Mesendoderm (in vitro differentiated cells): ENCODE measurements at regions not wholly inside any gene's neighbourhood (a gene's known extent, or its start where the extent isn't known, plus 50 kb on each side); places are given as distances from the start of the nearest gene placed in this dataset.

Source experiments
- DNase-seq: peaks from one replicate; pipeline ENCODE4 v3.0.0; 2013
- H2AK5ac ChIP-seq: 2 replicates; pipeline ENCODE4 v1.6.1; 2013; ENCODE audit warnings: low read length, inconsistent platforms
- H2BK120ac ChIP-seq: 2 replicates; pipeline ENCODE4 v1.6.1; 2013; ENCODE audit warnings: low read depth, mild to moderate bottlenecking, low read length, moderate library complexity, mixed read lengths
- H2BK15ac ChIP-seq: replicated peaks from 2 replicates; pipeline ENCODE4 v1.6.1; 2013; ENCODE audit warnings: low read depth, mild to moderate bottlenecking, moderate library complexity
- H2BK5ac ChIP-seq: 2 replicates; pipeline ENCODE4 v1.6.1; 2013; ENCODE audit warnings: low read length, inconsistent platforms
- H3K18ac ChIP-seq: 2 replicates; pipeline ENCODE4 v1.6.1; 2013; ENCODE audit warnings: mild to moderate bottlenecking, low read length, mixed read lengths
- H3K23ac ChIP-seq: one replicate; pipeline ENCODE4 v1.6.1; 2013; ENCODE audit warnings: low read length
- H3K27ac ChIP-seq: 2 replicates; pipeline ENCODE4 v1.5.1; 2013; ENCODE audit warnings: low read depth, mild to moderate bottlenecking, inconsistent platforms, low read length, moderate library complexity
- H3K27me3 ChIP-seq: 2 replicates; pipeline ENCODE4 v1.6.1; 2013; ENCODE audit warnings: low read length, control low read depth, mild to moderate bottlenecking, inconsistent platforms; ENCODE audit not compliant: insufficient read depth, poor library complexity
- H3K36me3 ChIP-seq: 2 replicates; pipeline ENCODE4 v1.6.1; 2013; ENCODE audit warnings: low read length, inconsistent platforms; ENCODE audit not compliant: control insufficient read depth, insufficient read depth
- H3K4ac ChIP-seq: one replicate; pipeline ENCODE4 v1.6.1; 2013; ENCODE audit warnings: low read depth, mild to moderate bottlenecking, low read length, moderate library complexity
- H3K4me1 ChIP-seq: 2 replicates; pipeline ENCODE4 v1.6.1; 2013; ENCODE audit warnings: low read depth, low read length, inconsistent platforms; ENCODE audit not compliant: control insufficient read depth
- H3K4me2 ChIP-seq: 2 replicates; pipeline ENCODE4 v1.6.1; 2013; ENCODE audit warnings: low read length
- H3K4me3 ChIP-seq: 2 replicates; pipeline ENCODE4 v1.5.1; 2013; ENCODE audit warnings: mild to moderate bottlenecking, low read length
- H3K56ac ChIP-seq: one replicate; pipeline ENCODE4 v1.6.1; 2013; ENCODE audit warnings: low read length
- H3K79me1 ChIP-seq: 2 replicates; pipeline ENCODE4 v1.6.1; 2013; ENCODE audit warnings: low read length, inconsistent platforms
- H3K79me2 ChIP-seq: 2 replicates; pipeline ENCODE4 v1.6.1; 2013; ENCODE audit warnings: mild to moderate bottlenecking, low read length; ENCODE audit not compliant: control insufficient read depth, insufficient read depth
- H3K9ac ChIP-seq: 2 replicates; pipeline ENCODE4 v1.6.1; 2013; ENCODE audit warnings: low read length, inconsistent platforms
- H4K5ac ChIP-seq: one replicate; pipeline ENCODE4 v1.6.1; 2013; ENCODE audit warnings: low read length
- H4K8ac ChIP-seq: one replicate; pipeline ENCODE4 v1.6.1; 2013; ENCODE audit warnings: low read depth, mild to moderate bottlenecking, control low read depth, low read length, moderate library complexity
- WGBS: extraction: QIAGEN DNeasy Blood & Tissue Kit; methylation state at CpG from one replicate; pipeline ENCODE4 v1.1.7; 2013; ENCODE audit warnings: low lambda C conversion rate, missing lambda C conversion rate; ENCODE audit not compliant: insufficient coverage; ENCODE audit errors: extremely low coverage; 5-methylcytosine and 5-hydroxymethylcytosine counted together

GRCh38 chr7:26928703-26929347 lies 64.4 kb upstream of the SKAP2 start:
- Histone ChIP-seq H2BK5ac (no peak overlapping the region), H4K8ac (no peak overlapping the region), H3K4me1 (no peaks in the 10 kb centered on the region), H3K18ac (no peak overlapping the region), H3K4me2 (no peak overlapping the region), H3K56ac (no peak overlapping the region), H2BK120ac (no peak overlapping the region), H4K5ac (no peak overlapping the region), H3K27ac (no peak overlapping the region), H3K79me1 (no peaks in the 10 kb centered on the region), H2AK5ac (no peak overlapping the region), H3K23ac (no peak overlapping the region), H3K79me2 (no peaks in the 10 kb centered on the region), H3K9ac (no peak overlapping the region), H3K4me3 (no peak overlapping the region), H3K36me3 (no peaks in the 10 kb centered on the region), H3K4ac (no peak overlapping the region), H3K27me3 (no peaks in the 10 kb centered on the region), H2BK15ac (no peak overlapping the region)
- WGBS, result no CpG with 5 or more reads among the region's 5 CpGs
- no peak for DNase-seq

- no peak overlapping the region for H3K4me3 ChIP-seq
- H3K27me3 ChIP-seq, result no peaks in the 10 kb centered on the region
- no peaks in the 10 kb centered on the region for H3K36me3 ChIP-seq
- no CpG with 5 or more reads among the region's 2 CpGs for WGBS
- no peak overlapping the region for H3K4ac ChIP-seq
- H4K8ac ChIP-seq, result no peak overlapping the region
- H4K5ac ChIP-seq, result no peak overlapping the region
- no peak overlapping the region for H3K27ac ChIP-seq
- H3K4me1 ChIP-seq, result no peaks in the 10 kb centered on the region
- no peak overlapping the region for H2AK5ac ChIP-seq
- no peaks in the 10 kb centered on the region for H3K79me2 ChIP-seq
- no peak overlapping the region for H3K56ac ChIP-seq
- H3K18ac ChIP-seq, result no peak overlapping the region
- no peak overlapping the region for H2BK5ac ChIP-seq
- no peak for DNase-seq
- H3K79me1 ChIP-seq, result no peaks in the 10 kb centered on the region
- no peak overlapping the region for H2BK120ac ChIP-seq
- H2BK15ac ChIP-seq, result no peak overlapping the region
- no peak overlapping the region for H3K4me2 ChIP-seq
- no peak overlapping the region for H3K23ac ChIP-seq
- no peak overlapping the region for H3K9ac ChIP-seq
Measured at GRCh38 chr7:26925768-26926167, 61.4 kb upstream of the SKAP2 start.

GRCh38 chr7:26924149-26924767 lies 59.9 kb upstream of the SKAP2 start:
- Histone ChIP-seq H4K8ac (no peak overlapping the region), H3K4me2 (no peak overlapping the region)
- DNase-seq, result no peak

GRCh38 chr7:26919906-26920493 lies 55.6 kb upstream of the SKAP2 start:
- Histone ChIP-seq H3K4me2 (no peak overlapping the region), H3K9ac (no peak overlapping the region), H3K79me1 (no peaks in the 10 kb centered on the region), H3K27me3 (no peaks in the 10 kb centered on the region), H4K5ac (no peak overlapping the region), H3K4me3 (no peak overlapping the region), H3K79me2 (no peaks in the 10 kb centered on the region), H3K27ac (no peak overlapping the region), H2BK15ac (no peak overlapping the region), H4K8ac (no peak overlapping the region), H3K56ac (no peak overlapping the region), H2AK5ac (no peak overlapping the region), H3K4me1 (no peaks in the 10 kb centered on the region), H2BK120ac (no peak overlapping the region), H3K4ac (no peak overlapping the region), H2BK5ac (no peak overlapping the region), H3K36me3 (no peaks in the 10 kb centered on the region), H3K23ac (no peak overlapping the region), H3K18ac (no peak overlapping the region)
- no peak for DNase-seq
- WGBS, result no CpG with 5 or more reads among the region's 2 CpGs

More at GRCh38 chr7:26924149-26924767, 59.9 kb upstream of the SKAP2 start:
- H3K4me3 ChIP-seq, result no peak overlapping the region
- no peak overlapping the region for H2BK120ac ChIP-seq
- no peak overlapping the region for H3K18ac ChIP-seq
- no peak overlapping the region for H3K4ac ChIP-seq
- no CpG with 5 or more reads among the region's 2 CpGs for WGBS
- no peak overlapping the region for H3K27ac ChIP-seq
- no peaks in the 10 kb centered on the region for H3K79me2 ChIP-seq
- no peaks in the 10 kb centered on the region for H3K4me1 ChIP-seq
- no peak overlapping the region for H2BK15ac ChIP-seq
- no peaks in the 10 kb centered on the region for H3K79me1 ChIP-seq
- no peak overlapping the region for H4K5ac ChIP-seq
- no peak overlapping the region for H2AK5ac ChIP-seq
- H3K36me3 ChIP-seq, result no peaks in the 10 kb centered on the region
- no peak overlapping the region for H2BK5ac ChIP-seq
- H3K9ac ChIP-seq, result no peak overlapping the region
- H3K56ac ChIP-seq, result no peak overlapping the region
- H3K27me3 ChIP-seq, result no peaks in the 10 kb centered on the region
- no peak overlapping the region for H3K23ac ChIP-seq

GRCh38 chr7:26918241-26918640 lies 53.9 kb upstream of the SKAP2 start:
- Histone ChIP-seq H4K8ac (no peak overlapping the region), H3K9ac (no peak overlapping the region), H4K5ac (no peak overlapping the region), H3K23ac (no peak overlapping the region), H2BK120ac (no peak overlapping the region), H3K4ac (no peak overlapping the region), H3K27me3 (no peaks in the 10 kb centered on the region), H3K4me2 (no peak overlapping the region), H2AK5ac (no peak overlapping the region), H3K79me2 (no peaks in the 10 kb centered on the region), H3K27ac (no peak overlapping the region), H2BK5ac (no peak overlapping the region), H3K36me3 (no peaks in the 10 kb centered on the region), H3K4me1 (no peaks in the 10 kb centered on the region), H3K56ac (no peak overlapping the region), H3K18ac (no peak overlapping the region), H3K79me1 (no peaks in the 10 kb centered on the region), H2BK15ac (no peak overlapping the region), H3K4me3 (no peak overlapping the region)
- peak; percentile 5 for DNase-seq
